GM19452 (cell line): ENCODE measurements at regions not wholly inside any gene's neighbourhood (a gene's known extent, or its start where the extent isn't known, plus 50 kb on each side); places are given as distances from the start of the nearest gene placed in this dataset.
A peak's percentile ranks its signal among the peaks of the same experiment; 100 is the strongest.

Experiments used
- ATAC-seq: cut with Tn5 transposase; IDR thresholded peaks from one replicate; pipeline ENCODE4 v1.9.1; 2021; ENCODE audit not compliant: unreplicated experiment

DNA sequence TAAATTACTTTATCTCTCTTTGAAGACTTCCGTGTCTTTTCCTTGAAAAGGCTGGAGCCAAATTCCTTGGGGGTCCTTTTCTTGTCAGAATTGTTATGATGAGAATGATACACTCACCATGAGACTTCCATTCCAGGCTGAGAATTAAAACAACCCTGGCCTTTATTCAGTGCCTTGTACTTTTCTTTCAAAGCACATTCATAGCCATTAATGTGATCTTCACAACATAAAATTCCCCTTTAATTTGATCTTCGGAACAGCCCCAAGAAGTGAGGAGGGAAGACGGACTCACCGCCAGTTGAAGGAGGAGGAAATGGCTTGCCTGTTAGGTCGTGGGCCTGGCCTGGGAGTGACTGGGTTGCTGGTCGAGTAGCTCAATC lies 127.3 kb downstream of the DDX1 start:
- ATAC-seq, result no peak

DNA sequence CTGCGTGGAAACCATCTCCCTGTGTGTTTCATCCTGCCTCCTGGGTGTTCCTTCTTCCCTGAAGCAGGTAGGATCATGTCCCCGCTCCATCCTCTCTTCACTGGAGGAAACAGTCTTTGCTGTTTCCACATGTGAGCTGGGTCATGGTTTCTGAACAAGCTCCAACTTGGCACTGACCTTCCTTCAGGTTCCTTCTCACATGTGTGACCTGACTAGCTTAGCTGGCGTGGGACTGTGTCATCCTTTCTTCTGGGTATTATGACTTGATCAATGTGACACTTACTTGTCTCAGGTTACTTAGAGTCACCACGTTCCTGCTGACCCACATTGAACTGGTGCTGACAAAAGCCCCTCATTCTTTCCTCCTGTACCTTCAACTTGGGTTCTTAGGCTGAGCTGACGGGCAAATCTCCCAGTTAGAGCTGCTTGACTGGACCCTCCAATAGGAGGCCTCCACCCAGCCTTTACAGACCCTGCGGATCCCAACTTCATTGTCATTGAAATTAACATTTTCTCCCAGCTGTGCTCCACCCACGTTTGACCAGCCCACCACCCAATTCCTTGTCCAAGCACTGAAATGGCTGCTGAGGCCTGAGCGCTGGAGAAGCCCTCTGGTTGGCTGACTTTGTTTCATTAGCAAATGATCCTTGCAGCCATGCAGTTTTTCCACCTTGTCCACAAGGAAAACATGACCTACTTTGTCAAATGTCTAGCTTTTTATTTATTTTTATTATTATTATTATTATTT lies 128.1 kb downstream of the DDX1 start:
- no peak for ATAC-seq

DNA sequence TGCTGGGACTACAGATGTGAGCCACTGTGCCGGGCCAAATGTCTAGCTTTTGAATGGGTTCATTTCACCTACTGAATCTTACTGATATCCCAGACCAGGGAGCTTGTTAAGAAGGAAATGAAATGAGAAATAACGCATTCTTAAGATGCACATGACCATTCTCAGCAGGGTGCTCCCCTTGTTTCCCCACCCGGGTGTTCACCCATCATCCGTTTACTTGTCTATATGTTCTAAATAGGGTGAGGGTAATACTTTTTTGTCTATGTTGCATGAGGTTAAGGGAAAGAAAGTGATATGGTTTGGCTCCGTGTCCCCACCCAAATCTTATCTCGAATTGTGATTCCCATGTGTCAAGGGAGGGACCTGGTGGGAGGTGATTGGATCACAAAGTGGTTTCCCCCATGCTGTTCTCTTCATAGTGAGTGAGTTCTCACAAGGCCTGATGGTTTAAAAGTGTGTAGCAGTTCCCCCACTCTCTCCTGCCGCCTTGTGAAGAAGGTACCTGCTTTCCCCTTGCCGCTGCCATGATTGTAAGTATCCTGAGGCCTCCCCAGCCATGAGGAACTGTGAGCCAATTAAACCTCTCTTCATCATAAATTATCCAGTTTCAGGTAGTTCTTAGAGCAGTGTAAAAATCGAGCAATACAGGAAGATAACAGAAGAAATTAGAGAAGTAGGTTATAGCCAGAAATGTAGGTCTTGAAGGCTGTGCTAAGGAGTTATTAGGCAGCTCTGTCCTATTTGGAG lies 129.1 kb downstream of the DDX1 start:
- ATAC-seq, result no peak

DNA sequence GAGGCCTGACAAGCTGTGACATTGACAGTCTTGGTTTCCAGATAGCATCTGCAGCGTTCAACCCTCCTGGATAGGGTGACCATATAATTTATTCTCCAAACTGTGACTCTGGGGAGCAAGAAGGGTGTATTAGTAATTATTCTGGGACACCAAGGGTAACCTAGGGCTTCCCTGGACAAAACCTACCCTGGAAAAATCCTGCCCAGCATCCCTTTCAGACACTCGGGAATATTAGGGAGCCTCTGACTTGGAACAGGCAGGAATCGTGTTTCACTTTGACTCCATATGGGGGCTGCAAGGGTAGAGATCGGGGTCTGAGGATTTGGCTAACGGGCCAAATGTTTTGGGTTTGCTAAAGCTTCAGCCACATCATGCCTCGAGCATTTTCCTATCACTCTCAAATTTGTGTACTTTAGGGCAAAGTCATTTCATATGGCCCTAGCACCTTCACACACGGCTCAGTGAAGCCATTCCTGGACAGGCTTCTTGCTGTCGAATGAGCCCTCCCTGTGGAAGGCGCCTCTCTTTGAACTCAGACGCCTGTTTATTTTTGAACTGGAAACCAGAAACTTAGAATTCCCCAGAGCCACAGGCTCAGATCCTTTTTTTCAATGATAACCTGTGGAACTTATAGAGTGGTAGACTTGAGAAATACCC lies 129.9 kb downstream of the DDX1 start:
- ATAC-seq, result no peak

DNA sequence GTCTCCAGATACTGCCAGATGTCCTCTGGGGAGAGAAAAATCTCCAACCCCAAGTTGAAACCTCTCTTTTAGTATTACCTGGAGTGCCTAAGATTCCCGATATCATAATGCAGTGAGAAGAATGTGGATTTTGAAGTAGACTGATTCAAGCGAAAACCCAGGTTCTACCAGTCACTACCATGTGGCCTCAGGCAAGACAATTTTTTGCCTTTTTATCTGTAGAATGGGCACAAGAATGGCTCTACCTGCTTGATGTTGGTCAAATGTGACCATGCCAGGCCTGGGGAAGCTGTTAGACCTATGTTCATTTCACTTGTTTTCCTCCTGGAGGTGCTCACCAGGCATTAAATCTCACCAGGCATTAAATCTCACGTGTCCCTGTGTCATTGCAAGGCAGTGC lies 131.3 kb downstream of the DDX1 start:
- ATAC-seq, result no peak

DNA sequence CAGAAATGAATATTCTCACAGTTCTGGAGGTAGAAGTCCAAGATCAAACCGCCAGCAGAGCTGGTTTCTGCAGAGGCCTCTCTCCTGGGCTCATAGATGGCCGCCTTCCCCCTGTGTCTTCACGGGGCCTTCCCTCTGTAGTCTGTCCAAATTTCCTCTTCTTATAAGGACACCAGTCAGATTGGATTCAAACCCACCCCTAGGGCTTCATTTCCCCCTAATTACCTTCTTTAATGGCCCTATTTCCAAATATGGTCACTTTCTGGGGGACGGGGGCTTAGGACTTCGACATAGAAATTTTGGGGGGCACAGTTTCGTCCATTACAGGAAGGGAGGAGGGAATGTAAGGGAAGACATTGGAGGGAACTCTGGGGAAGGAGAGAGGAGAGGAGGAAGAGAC lies 132.6 kb downstream of the DDX1 start:
- ATAC-seq, result no peak

DNA sequence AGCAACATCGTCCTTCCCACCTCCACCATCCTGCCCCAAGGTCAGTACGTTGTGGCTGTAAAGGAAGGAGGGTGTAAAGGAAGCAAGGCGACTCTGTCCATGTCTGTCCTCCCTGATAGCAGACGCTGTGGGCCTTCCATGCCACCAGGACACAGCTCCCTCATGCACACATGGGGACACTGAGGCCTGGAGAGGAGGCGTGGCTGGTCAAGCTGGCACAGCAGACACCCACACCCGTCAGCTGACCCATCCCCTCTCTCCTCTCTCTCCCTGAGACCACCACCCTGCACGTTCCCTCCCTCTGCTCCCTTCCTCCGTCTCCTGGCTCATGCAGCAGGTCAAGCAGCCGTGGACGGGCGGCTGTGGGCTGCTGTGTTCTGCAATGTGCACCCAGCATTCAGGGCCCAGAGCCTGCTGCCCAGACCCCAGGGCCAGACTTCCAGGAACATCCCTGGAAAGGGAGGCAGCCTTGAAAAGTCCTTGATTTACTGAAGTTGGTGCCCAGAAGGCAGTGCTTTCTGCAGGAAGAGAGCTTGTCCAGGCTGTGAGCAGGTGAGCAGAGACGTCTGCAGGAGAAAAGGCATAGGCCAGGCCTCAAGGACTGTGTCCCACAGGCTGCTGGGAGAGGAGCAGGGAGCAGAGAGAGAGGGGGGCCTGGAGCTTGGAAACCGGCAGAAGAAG lies 133.6 kb downstream of the DDX1 start:
- no peak for ATAC-seq

DNA sequence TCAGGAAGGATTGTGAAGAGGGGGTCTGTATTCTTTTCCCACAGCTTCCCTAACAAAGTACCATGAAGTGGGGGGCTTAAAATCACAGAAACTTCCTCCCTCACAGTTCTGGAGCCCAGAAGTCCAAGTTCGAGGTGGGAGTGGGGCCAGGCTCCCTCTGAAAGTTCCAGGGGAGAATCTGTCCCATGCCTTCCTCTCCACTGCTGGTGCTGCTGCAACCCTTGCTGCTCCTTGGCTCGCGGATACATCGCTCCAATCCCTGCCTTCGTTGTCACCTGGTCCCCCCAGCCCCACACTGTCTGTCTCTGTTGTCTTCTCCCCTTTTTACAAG lies 134.1 kb downstream of the DDX1 start:
- ATAC-seq, result no peak

DNA sequence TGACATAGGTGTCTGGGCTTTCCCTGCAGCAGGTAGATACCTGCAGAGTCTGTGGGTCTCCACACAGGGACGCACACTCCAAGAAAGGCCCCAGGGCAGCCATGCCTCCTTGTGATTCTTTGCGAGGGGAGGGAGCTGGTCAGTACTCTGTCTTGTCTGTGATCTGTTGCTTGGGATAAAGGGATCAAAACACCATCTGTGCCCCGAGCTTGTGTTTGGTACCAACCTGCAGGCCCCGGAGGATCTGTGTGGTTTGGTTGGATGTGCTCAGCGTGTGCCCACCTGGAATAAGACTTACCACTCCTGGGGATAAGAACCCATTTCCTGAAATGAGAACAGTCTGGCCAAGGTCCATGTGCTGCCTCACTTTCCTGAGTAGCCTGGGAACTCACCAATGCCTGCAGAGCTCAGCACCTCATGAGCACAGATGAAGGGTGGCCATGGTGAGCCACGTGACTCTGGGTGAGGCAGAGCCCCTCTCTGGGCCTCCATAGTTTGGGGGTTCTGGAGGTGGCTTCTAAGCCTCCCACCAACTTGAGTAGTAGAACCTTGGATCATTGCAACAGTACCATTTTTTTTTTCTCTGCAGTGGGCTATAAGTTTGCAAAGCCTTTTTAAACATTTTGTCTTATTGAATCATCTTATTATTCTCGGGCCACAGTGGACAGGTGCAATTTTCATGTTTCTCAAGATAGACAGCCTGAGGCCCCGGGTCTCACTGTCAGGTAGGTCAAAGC lies 134.8 kb downstream of the DDX1 start:
- no peak for ATAC-seq

DNA sequence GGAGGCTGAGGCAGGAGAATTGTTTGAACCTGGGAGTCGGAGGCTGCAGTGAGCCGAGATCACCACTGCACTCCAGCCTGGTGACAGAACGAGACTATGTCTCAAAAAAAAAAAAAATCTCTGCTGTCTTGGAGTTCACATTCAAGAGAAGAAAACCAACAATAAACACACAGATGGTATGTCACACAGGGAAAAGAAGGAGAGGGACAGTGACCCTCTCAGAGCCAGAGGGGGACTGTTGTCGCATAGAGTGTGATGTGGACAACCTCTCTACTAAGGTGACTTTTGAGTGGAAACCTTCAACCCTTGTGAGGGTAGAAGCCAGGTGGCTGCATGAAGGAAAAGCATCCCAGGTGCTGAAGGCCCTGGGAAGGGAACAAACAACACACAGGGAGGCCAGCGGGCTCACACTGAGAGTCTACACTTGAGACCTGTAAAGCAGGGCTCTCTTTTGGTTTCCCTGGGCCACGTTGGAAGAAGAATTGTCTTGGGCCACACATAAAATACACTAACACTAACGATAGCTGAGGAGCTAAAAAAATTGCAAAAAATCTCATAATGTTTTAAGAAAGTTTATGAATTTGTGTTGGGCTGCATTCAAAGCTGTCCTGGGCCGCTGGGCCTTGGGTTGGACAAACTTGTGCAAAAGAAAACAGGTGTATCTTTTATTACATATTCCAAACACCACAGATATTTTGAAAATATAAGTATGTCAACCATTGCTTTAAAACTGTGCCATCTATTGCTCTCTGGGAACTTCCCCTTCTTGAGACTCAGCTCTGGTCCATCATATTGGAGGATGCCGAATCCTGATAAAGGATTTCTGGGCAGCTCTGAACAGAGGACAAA lies 136.0 kb downstream of the DDX1 start:
- ATAC-seq, result no peak

DNA sequence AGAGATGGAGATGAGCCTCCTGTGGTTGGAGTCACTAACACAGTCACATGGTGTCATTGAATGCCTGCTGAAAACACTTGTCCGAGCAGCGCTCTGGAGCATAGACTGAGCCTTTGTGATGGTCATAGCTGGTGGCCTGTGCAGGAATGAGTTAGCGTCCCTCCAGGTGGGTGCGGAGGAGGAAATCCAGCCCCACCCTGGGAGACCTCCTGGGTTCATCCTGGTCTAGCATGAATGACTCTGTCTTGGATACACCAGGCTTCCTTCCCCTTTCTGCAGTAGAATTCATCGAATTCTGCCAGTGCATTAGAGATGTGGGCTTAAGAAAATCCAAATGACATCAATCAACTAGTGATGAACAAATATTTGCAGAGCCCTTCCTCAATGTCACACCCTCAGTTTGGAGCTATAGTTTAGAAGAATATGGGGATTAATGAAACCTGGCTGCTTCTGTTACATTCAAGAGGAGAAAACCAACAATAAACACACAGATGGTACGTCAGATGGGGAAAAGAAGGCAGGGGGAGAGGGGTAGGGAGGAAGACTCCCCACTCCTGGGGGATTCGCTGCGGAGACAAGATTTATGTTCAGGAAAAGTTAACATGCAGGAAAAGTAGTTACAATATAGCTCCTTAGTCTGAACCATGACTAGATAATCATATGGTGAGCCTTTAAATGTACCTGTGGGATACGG lies 136.7 kb downstream of the DDX1 start:
- no peak for ATAC-seq

DNA sequence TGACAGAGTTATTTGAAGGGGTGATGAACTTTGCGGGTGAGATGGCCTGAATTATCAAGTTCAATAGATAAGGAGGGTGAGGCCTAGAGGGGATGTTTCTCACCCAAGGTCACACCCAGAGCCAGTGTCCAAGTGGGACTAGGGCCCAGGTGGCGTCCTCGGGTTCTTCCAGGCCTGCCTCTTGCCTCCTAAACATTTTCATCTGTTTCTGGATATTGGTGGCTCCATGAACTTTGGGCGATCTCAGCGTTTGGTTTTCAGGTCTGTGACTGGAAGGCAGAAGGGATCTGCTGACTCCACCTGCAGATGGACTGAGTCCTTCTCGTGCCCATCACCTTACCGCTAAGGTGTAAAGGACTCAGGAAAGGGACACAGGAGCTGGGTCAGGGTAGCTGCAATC lies 137.3 kb downstream of the DDX1 start:
- no peak for ATAC-seq

DNA sequence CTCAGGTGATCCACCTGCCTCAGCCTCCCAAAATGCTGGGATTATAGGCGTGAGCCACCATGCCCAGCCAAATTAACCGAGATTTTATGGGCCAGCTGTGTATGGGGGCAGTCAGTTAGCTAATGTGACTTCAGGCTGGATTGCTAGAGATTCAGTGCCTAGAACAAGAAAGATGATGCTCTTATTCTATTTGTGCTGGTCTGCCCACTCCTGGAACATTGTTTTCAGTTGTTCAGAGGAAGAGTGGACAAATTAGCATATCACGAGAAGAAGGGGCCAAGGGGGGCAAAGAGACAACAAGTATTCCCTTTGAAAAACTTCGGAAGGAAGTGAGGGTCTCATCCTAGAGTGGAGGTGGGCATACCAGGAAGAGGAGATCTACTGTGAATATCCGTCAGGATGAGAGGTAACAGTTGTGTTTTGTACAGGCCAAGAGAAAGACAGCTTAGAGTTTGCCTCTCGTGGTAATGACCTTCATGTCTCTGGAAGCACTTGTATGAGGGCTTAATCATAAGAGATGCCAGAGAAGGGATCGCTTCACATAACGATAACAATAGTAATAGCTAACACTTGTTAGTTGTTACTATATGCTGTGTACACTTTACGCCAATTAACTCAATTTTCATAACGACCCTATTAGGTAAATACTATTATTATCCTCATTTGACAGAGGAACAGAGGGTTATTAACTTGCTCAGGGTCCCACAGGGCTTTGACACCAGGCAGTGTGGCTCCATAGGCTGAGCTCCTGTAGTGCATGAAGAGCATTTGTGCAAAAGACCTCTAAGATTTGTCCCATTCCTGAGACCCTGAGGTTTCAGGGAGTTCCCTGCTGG lies 138.3 kb downstream of the DDX1 start:
- peak; percentile 2 for ATAC-seq

DNA sequence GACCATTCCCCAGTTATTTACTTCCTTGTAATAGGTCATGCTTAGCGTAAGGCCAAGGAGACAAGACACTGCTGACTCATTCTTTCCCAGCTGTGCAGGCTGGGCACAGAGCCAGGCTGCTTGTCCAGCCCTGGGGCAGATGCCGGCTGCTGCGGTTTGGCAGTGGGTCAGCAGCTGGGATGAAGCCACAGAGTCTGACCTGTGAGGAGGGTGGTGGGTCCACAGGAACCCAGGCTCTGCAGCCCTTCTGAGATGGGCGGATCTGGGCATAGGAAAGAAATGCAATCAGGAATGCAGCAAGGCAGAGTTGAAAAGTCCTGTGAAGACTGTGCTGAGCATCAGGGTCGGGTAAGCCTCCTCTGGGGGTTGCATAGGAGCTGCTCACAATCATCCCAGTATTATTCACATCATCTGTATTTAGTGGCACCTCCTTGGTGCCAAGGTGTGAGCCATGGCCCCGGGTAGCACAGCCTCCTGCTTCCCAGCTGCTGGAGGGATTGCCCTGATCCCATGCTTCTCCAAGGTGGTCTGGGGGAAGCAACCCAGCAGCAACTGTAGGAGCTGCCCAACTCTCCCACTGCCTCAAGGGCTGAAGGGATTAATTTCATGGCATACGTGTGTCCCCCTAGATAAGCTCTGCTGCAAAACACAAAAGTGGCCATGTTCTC lies 139.0 kb downstream of the DDX1 start:
- ATAC-seq, result peak; percentile 52

DNA sequence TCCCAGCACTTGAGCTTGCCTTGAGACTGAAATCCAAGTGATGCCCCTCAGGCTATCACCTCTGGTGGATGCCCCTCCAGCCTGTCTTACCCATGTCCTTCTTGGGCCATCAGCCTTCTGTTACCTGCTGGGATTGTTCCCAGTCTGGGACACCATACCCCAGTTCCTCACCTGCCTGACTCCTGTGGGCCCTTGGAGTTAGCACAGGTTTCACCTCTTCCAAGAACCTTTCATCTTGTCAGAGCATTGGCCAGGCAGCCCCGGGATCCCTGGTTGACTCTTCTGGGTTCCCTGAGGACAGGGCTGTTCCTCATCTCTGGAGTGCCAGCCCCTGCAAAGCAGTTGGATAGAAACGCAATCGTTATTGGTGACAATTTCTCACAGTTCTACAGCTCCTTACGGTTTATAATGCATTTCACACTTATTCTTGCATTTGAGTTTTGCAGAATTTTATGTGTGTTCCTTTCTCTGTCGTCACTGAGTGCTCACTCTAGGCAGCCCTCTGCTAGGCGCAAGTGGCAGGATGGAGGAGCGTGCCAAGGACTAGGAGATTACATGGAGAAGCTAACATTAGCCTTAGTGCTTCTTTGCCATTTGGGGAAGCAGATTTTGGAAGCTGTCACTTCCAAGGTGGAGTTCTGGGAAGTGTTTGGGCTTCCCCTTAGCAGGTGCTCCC lies 139.7 kb downstream of the DDX1 start:
- no peak for ATAC-seq

DNA sequence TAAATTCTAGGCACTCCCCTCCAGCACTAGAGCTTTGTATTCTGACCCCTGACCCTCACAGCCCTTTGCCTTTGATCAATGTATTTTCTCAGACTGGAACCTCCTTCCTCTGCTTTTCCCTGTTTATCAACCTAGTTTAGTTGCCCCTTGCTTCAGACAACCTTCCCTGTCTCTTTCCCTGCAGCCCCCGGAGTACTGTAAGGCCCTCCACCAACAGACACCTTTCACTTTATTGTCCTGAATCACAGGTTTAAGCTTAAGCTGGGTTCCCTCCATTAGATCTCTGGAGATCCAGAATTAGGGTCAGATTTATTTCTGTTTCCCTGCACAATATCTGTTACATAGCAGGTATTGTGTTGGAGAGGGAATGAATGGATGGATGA lies 140.2 kb downstream of the DDX1 start:
- peak; percentile 13 for ATAC-seq

DNA sequence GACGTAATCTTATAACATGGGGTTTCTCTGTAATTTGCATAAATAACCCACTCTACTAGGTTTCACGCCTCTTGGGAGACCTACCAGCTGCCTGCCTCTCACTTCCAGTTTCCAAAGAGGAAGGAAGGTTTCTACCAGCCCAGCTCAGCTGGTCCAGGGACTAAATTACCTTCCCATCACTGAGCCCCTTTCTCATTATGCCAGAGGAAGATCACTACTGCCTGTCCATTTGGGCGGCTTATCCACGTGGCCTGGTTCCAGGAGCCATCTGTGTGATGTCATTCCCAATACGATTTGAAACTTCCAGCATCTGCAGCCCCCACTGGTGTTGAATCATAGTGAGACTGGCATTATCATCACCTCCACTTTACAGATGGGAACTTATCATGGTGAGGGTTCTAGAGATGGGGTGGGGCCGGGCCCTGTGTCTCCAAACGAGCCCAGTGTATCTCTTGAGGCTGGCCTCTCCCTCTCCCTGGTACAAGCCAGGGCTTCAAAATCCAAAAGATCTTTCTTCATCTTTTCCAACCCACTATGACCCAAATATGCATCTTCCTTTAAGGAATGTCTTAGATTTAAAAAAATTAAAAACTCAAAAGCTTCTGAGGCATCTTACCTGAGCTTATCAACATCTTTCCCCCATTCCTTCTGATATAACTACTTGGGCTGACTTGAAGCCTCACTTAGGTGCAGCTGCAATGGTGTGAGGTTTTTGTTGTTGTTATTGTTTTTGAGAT lies 140.8 kb downstream of the DDX1 start:
- peak; percentile 93 for ATAC-seq
